H1 (cell line): ENCODE measurements at regions not wholly inside any gene's neighbourhood (a gene's known extent, or its start where the extent isn't known, plus 50 kb on each side); places are given as distances from the start of the nearest gene placed in this dataset.

ENCODE experiments used
- ASH2L ChIP-seq: fragments of 200-600, 300-600 bp; sonication (generic); IDR thresholded peaks from one replicate; pipeline ENCODE4 v1.7.1; 2017; ENCODE audit warnings: low read length
- ATF3 ChIP-seq: IDR thresholded peaks from 2 replicates; pipeline ENCODE4 v1.6.1; 2011; ENCODE audit warnings: low read depth, mild to moderate bottlenecking, low read length; ENCODE audit not compliant: insufficient read depth
- CHD2 ChIP-seq: IDR thresholded peaks from 2 replicates; pipeline ENCODE4 v1.6.1; 2012; ENCODE audit warnings: low read length, improper control_type of control experiment
- CHD7 ChIP-seq: fragments of 300-600 bp; sonication (generic); IDR thresholded peaks from 2 replicates; pipeline ENCODE4 v1.7.1; 2012; ENCODE audit warnings: low read length, moderate library complexity, mild to moderate bottlenecking, inconsistent platforms; ENCODE audit not compliant: insufficient replicate concordance
- EGR1 ChIP-seq: IDR thresholded peaks from 2 replicates; pipeline ENCODE4 v1.6.1; 2011; ENCODE audit warnings: low read depth, low read length, borderline replicate concordance
- EZH2 ChIP-seq: fragments of 200-600 bp; sonication (generic); IDR thresholded peaks from 2 replicates; pipeline ENCODE4 v1.7.1; 2012; ENCODE audit warnings: low read depth, mild to moderate bottlenecking, moderate library complexity, low read length, inconsistent platforms; ENCODE audit not compliant: severe bottlenecking
- NANOG ChIP-seq: IDR thresholded peaks from 2 replicates; pipeline ENCODE4 v1.6.1; 2011; ENCODE audit warnings: low read length, low read depth, mild to moderate bottlenecking, inconsistent platforms; ENCODE audit not compliant: insufficient read depth, poor library complexity, severe bottlenecking
- PHF8 ChIP-seq: fragments of 200-600 bp; sonication (generic); conservative IDR thresholded peaks from 2 replicates; pipeline ENCODE4 v1.7.1; 2012; ENCODE audit warnings: low read depth, mild to moderate bottlenecking, inconsistent platforms, low read length, moderate library complexity
- SIRT6 ChIP-seq: IDR thresholded peaks from one replicate; pipeline ENCODE4 v1.7.1; 2012; ENCODE audit warnings: low read length, inconsistent platforms
- SIX5 ChIP-seq: IDR thresholded peaks from 2 replicates; pipeline ENCODE4 v1.6.1; 2011; ENCODE audit warnings: mild to moderate bottlenecking, low read depth, low read length
- SP2 ChIP-seq: IDR thresholded peaks from 2 replicates; pipeline ENCODE4 v1.6.1; 2012; ENCODE audit warnings: mild to moderate bottlenecking, low read length, inconsistent platforms
- TBP ChIP-seq: IDR thresholded peaks from 2 replicates; pipeline ENCODE4 v1.6.1; 2011; ENCODE audit warnings: low read depth, low read length, improper control_type of control experiment

DNA sequence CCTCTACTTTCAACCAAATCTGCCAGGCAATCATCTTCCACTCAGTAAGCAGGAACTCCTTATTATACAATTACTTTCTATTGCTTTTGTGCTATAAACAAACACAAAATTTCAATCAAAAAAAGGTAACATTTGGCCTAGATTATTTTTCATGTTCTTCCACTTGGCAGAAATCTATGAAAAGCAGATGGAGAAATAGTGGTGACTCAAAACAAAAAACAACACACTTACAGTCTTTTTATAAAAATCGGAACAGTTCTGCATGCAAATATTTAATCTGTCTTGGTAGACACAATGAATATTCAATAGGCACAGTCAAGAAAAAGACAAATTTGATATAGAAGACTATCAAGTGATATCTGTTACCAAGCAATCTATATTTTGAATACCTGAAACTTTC, 376.8 kb downstream of the RPS29 start (continued):
- TF ChIP-seq CHD7: no peak
- no peak for TF ChIP-seq NANOG
- no peak for TF ChIP-seq EZH2
- no peak for TF ChIP-seq TBP
- TF ChIP-seq ASH2L: no peak
- no peak for TF ChIP-seq SP2
- no peak for TF ChIP-seq ATF3
- TF ChIP-seq CHD2: no peak
- TF ChIP-seq SIX5: no peak
- no peak for TF ChIP-seq PHF8
- no peak for TF ChIP-seq EGR1
- TF ChIP-seq SIRT6: no peak
